Epithelial cell of proximal tubule (primary cell): ENCODE measurements at regions not wholly inside any gene's neighbourhood (a gene's known extent, or its start where the extent isn't known, plus 50 kb on each side); places are given as distances from the start of the nearest gene placed in this dataset.
"Not testable (repeated sequence)": the region's sequence is repeated elsewhere in the genome, so short reads cannot be mapped to it uniquely, and the experiment has no call there.

Source experiments
- DNase-seq: peaks from one replicate; pipeline ENCODE4 v3.0.0-alpha.2; 2011; ENCODE audit warnings: low read depth
- H3K4me3 ChIP-seq: 2 replicates; pipeline ENCODE4 v1.5.1; 2011; ENCODE audit warnings: low read depth, mild to moderate bottlenecking, low read length
- TF ChIP-seq, protein P1 (sequence below): conservative IDR thresholded peaks from 2 replicates; pipeline ENCODE4 v1.5.1; 2012; ENCODE audit warnings: low read depth, mild to moderate bottlenecking, low read length

DNA sequence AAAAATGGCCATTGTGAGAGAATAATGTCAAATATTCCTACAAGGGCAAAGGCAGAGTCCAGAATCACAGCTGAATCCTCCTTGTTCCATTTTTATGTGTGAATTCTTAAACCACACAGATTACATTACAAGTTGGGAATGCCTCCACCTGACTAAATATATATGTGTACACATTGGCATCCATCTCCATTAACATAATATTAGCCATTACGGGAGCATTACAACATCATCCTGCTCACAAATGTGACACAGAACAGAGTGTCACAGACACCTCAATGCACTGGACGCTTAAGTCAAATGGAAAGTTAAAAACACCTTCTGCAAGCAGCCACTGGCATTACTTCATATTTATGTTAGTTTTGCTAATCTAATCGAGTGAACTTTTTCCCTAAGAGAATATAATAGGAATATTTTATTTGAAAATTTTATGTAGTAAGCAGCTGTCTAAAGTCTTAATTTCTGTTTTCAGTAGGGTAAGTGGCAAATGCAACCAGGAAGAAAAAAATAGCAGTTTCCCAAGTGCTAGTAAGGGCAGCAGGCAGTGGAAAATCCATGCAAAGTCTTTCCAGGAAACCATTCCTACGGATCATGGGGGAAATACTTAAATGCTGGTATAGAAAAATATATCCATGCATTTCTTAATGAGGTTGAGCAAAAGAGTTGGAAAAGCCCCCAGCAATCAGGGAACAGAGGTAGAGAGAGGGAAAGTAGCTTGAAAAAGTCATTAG lies 255.6 kb downstream of the OSR1 start:
- H3K4me3 ChIP-seq: no peak overlapping the region
- DNase-seq: no peak
- TF ChIP-seq, protein P1, sequence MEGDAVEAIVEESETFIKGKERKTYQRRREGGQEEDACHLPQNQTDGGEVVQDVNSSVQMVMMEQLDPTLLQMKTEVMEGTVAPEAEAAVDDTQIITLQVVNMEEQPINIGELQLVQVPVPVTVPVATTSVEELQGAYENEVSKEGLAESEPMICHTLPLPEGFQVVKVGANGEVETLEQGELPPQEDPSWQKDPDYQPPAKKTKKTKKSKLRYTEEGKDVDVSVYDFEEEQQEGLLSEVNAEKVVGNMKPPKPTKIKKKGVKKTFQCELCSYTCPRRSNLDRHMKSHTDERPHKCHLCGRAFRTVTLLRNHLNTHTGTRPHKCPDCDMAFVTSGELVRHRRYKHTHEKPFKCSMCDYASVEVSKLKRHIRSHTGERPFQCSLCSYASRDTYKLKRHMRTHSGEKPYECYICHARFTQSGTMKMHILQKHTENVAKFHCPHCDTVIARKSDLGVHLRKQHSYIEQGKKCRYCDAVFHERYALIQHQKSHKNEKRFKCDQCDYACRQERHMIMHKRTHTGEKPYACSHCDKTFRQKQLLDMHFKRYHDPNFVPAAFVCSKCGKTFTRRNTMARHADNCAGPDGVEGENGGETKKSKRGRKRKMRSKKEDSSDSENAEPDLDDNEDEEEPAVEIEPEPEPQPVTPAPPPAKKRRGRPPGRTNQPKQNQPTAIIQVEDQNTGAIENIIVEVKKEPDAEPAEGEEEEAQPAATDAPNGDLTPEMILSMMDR: no peak

DNA sequence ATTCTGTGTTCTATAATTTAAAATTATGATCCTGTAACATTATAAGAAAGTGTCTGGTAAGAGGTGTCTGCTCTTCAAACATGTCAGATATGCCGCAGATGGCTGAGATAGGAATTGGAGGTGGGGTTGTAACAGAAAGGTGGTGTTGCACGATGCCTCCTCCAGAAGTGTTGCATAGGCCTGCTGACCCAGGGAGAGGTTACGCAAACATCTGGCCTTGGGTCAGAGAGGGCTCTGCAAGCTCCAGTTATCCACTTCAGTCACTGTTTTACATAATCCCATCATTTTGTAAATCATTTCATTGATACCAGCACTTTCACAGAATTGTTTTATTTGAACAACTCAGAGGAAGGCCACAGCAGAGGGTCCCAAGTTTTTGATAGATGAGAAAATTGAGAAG lies 256.5 kb downstream of the OSR1 start:
- DNase-seq: no peak

DNA sequence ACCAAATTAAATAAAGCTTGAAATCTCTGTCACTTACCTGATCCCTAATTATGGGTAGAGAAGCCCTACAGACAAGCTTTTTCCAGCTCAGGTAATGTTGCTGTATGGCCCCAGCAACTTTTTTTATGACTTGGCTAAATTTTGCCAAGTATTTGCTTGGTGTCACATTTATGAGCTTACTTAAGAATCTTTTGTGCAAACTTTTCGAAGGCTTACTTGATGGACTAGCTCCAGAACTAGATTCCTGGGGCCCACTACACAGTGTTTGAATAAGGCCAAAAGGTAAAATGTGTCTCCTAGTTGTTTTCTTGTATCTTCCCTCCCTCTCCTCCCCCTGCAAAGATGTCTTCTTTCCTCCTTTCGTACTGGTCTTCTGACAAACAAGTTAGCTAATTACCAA lies 257.9 kb downstream of the OSR1 start:
- no peak overlapping the region for H3K4me3 ChIP-seq
- DNase-seq: no peak
- TF ChIP-seq, protein P1: no peak

More for the DNA sequence above, 256.5 kb downstream of the OSR1 start:
- TF ChIP-seq, protein P1: no peak
- no peak overlapping the region for H3K4me3 ChIP-seq

DNA sequence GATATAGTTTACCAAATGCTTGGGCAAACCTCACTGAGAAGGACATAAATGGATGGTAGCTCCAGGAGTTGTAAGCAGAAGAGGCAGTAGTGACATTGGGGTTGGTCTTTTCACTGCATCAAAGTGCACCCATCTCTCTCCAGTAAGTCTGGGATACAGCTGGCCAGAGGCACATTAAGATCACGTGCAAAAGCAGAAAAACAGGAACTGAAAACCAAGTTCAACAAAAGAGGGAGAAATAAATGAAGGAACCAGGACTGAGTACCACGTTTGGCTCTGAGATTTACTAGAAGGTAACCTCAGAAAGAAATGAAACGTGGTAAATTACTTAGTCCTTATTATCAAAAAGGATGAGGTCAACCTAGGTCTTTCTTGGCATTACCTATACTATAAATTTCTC lies 259.2 kb downstream of the OSR1 start:
- H3K4me3 ChIP-seq: no peak overlapping the region
- TF ChIP-seq, protein P1: no peak
- DNase-seq: no peak

DNA sequence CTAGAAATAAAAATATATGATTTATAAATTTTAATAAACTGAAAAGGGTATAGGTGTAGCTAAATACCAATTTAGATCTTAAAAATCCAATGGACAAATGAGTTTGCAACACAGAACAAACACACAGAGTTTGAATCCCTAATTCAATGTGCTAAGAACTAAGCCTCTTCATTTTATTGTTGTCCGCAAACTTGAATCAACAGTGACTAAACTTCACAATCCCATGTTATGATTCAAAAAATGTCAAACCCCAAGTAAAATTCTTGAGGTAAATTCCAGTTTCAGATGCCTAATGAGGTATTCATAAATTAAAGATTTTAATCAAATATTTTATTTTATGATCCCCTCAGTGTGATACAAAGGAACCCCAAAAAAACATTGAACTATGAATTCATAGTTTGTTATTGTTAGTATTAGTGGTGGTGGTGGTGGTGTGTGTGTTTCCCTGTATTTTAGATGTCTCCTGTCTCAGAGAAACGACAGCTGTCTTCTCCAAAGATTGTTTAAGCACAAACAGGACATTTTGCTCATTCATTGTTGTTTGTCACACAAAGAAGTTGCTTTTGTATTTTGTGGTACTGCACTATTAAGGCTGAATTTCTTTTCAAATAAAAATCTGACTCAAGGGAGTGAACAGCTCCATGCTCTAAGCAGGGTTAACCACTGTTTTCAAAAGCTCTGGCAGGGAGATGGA lies 259.8 kb downstream of the OSR1 start:
- H3K4me3 ChIP-seq: no peak overlapping the region
- TF ChIP-seq, protein P1: no peak
- no peak for DNase-seq

GRCh38 chr2:19089476-19089875 lies 268.9 kb downstream of the OSR1 start:
- DNase-seq, H3K4me3 ChIP-seq: not testable (repeated sequence)

GRCh38 chr2:19086231-19086651 lies 272.2 kb downstream of the OSR1 start:
- DNase-seq: no peak
- no peak overlapping the region for H3K4me3 ChIP-seq
- TF ChIP-seq, protein P1: no peak
